ENCODE measurements at regions not wholly inside any gene's neighbourhood (a gene's known extent, or its start where the extent isn't known, plus 50 kb on each side); places are given as distances from the start of the nearest gene placed in this dataset.
"Not testable (repeated sequence)": the region's sequence is repeated elsewhere in the genome, so short reads cannot be mapped to it uniquely, and the experiment has no call there.

DNA sequence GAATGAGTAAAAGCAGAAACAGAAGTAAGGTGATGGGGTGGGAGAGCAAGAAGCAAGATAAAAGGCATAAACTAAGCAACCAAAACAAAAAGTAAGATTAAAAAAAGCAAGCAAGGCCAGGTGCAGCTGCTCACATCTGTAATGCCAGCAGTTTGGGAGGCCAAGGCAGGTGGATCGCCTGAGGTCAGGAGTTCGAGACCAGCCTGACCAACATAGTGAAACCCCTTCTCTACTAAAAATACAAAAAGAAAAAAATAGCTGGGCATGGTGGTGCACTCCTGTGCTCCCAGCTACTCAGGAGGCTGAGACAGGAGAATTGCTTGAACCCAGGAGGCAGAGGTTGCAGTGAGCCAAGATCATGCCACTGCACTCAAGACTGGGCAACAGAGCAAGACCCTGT lies 90.6 kb downstream of the PPIAL4G start:
- TF ChIP-seq, protein P1, sequence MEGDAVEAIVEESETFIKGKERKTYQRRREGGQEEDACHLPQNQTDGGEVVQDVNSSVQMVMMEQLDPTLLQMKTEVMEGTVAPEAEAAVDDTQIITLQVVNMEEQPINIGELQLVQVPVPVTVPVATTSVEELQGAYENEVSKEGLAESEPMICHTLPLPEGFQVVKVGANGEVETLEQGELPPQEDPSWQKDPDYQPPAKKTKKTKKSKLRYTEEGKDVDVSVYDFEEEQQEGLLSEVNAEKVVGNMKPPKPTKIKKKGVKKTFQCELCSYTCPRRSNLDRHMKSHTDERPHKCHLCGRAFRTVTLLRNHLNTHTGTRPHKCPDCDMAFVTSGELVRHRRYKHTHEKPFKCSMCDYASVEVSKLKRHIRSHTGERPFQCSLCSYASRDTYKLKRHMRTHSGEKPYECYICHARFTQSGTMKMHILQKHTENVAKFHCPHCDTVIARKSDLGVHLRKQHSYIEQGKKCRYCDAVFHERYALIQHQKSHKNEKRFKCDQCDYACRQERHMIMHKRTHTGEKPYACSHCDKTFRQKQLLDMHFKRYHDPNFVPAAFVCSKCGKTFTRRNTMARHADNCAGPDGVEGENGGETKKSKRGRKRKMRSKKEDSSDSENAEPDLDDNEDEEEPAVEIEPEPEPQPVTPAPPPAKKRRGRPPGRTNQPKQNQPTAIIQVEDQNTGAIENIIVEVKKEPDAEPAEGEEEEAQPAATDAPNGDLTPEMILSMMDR (IDR thresholded peaks at IDR 0.05) = not testable (repeated sequence)
- not testable (repeated sequence) for TF ChIP-seq EP300 (IDR thresholded peaks at IDR 0.05); POLR2A (IDR thresholded peaks at IDR 0.05; ENCODE audit: low read depth); POLR2AphosphoS5 (IDR thresholded peaks at IDR 0.05)

All from esophagus muscularis mucosa (tissue), 4 donors.